ENCODE measurements at regions not wholly inside any gene's neighbourhood (a gene's known extent, or its start where the extent isn't known, plus 50 kb on each side); places are given as distances from the start of the nearest gene placed in this dataset.

GRCh38 chr16:6247775-6248174, 1084.9 kb upstream of the RBFOX1 start:
- DNase-seq, result no peak

- DNase-seq, result no peak
These were observed 1085.5 kb upstream of the RBFOX1 start for GRCh38 chr16:6247150-6247549.

GRCh38 chr16:6246266-6246665, 1086.4 kb upstream of the RBFOX1 start:
- no peak for DNase-seq

- DNase-seq, result no peak
These were observed 1100.6 kb upstream of the RBFOX1 start for GRCh38 chr16:6232056-6232455.

GRCh38 chr16:6231398-6231797, 1101.2 kb upstream of the RBFOX1 start:
- no peak for DNase-seq

- DNase-seq, result no peak
These were observed 1103.5 kb upstream of the RBFOX1 start for GRCh38 chr16:6229186-6229585.

- DNase-seq, result no peak
These were observed 1113.8 kb upstream of the RBFOX1 start for GRCh38 chr16:6218855-6219254.

GRCh38 chr16:6216836-6217235, 1115.8 kb upstream of the RBFOX1 start:
- DNase-seq, result no peak

GRCh38 chr16:6211644-6212043, 1114.0 kb upstream of the EEF2KMT start:
- DNase-seq, result no peak

- no peak for DNase-seq
These were observed 1111.8 kb upstream of the EEF2KMT start for GRCh38 chr16:6209355-6209930.

GRCh38 chr16:6207580-6207979, 1110.0 kb upstream of the EEF2KMT start:
- no peak for DNase-seq

GRCh38 chr16:6207124-6207523, 1109.5 kb upstream of the EEF2KMT start:
- no peak for DNase-seq

- no peak for DNase-seq
These were observed 1108.5 kb upstream of the EEF2KMT start for GRCh38 chr16:6206080-6206479.

- DNase-seq, result no peak
These were observed 1107.3 kb upstream of the EEF2KMT start for GRCh38 chr16:6204945-6205344.

- DNase-seq, result no peak
These were observed 1103.3 kb upstream of the EEF2KMT start for GRCh38 chr16:6200861-6201260.

GRCh38 chr16:6200271-6200670, 1102.7 kb upstream of the EEF2KMT start:
- DNase-seq, result no peak

GRCh38 chr16:6195966-6196365, 1098.4 kb upstream of the EEF2KMT start:
- DNase-seq, result no peak

GRCh38 chr16:6193718-6194117, 1096.1 kb upstream of the EEF2KMT start:
- no peak for DNase-seq

- no peak for DNase-seq
These were observed 1095.4 kb upstream of the EEF2KMT start for GRCh38 chr16:6192984-6193383.

GRCh38 chr16:6192532-6192931, 1094.9 kb upstream of the EEF2KMT start:
- DNase-seq, result no peak

GRCh38 chr16:6190776-6191175, 1093.2 kb upstream of the EEF2KMT start:
- no peak for DNase-seq

GRCh38 chr16:6189216-6189615, 1091.6 kb upstream of the EEF2KMT start:
- DNase-seq, result no peak

- DNase-seq, result no peak
These were observed 1080.1 kb upstream of the EEF2KMT start for GRCh38 chr16:6177616-6178180.

- DNase-seq, result no peak
These were observed 1072.4 kb upstream of the EEF2KMT start for GRCh38 chr16:6170022-6170421.

GRCh38 chr16:6165330-6165979, 1067.9 kb upstream of the EEF2KMT start:
- DNase-seq, result no peak

Data from CD4-positive, alpha-beta T cell treated with Interleukin-10 for 1 hour (primary cell).